ENCODE measurements at regions not wholly inside any gene's neighbourhood (a gene's known extent, or its start where the extent isn't known, plus 50 kb on each side); places are given as distances from the start of the nearest gene placed in this dataset.

- POLR2A ChIA-PET: no interaction called here
- H3K27ac ChIP-seq (ENCODE audit: low read length): no peak overlapping the region
- in situ Hi-C loops (cut with HindIII; ENCODE audit: low pct_unique_long_range_greater_than_20kb, low sequenced_read_pairs): no loop called here
Observed at GRCh38 chr18:45462179-45462578, 153.1 kb upstream of the SLC14A2 start.

GRCh38 chr18:45463451-45463850, 151.8 kb upstream of the SLC14A2 start:
- ATAC-seq: no peak
- BruUV-seq (replicated peaks): no TSS peak

More at GRCh38 chr18:45462179-45462578, 153.1 kb upstream of the SLC14A2 start:
- BruUV-seq (replicated peaks): no TSS peak
- DNase-seq (ENCODE audit: low read depth, low spot score) (no peak), ATAC-seq (no peak)
- no peak for TF ChIP-seq CTCF (IDR thresholded peaks at IDR 0.05)
- no peak for TF ChIP-seq SIN3A (IDR thresholded peaks at IDR 0.05; ENCODE audit: borderline replicate concordance, insufficient read depth, low read depth, low read length)
- TF ChIP-seq TCF7L2 (IDR thresholded peaks at IDR 0.05; ENCODE audit: low read depth, low read length): no peak
- TF ChIP-seq POLR2AphosphoS5 (IDR thresholded peaks at IDR 0.05; ENCODE audit: low read depth, low read length): no peak
- no peak for TF ChIP-seq REST (IDR thresholded peaks at IDR 0.05; ENCODE audit: insufficient read depth in 1 of 2, low read depth in 2 of 2, low read length in 1 of 2)
- CTCF ChIA-PET: no interaction called here
- intact Hi-C loops (cut with micrococcal nuclease; ENCODE audit: unreplicated experiment): no loop called here
- no peak overlapping the region for H3K4me3 ChIP-seq (ENCODE audit: low read depth in 2 of 2, low read length in 2 of 2)
- no peaks in the 10 kb centered on the region for H3K4me1 ChIP-seq (ENCODE audit: control insufficient read depth, insufficient read depth, low read length)
- H3K36me3 ChIP-seq (ENCODE audit: control insufficient read depth, insufficient read depth, low read length): no peaks in the 10 kb centered on the region
- H3K9me3 ChIP-seq (ENCODE audit: control insufficient read depth, insufficient read depth, low read depth, low read length): no peaks in the 10 kb centered on the region
- H3K27me3 ChIP-seq (ENCODE audit: control insufficient read depth, insufficient read depth, low read length): no peaks in the 10 kb centered on the region

More at GRCh38 chr18:45463451-45463850, 151.8 kb upstream of the SLC14A2 start:
- H3K27me3 ChIP-seq (ENCODE audit: control insufficient read depth, insufficient read depth, low read length): no peaks in the 10 kb centered on the region
- TF ChIP-seq TCF7L2 (IDR thresholded peaks at IDR 0.05; ENCODE audit: low read depth, low read length) (no peak), POLR2AphosphoS5 (IDR thresholded peaks at IDR 0.05; ENCODE audit: low read depth, low read length) (no peak), SIN3A (IDR thresholded peaks at IDR 0.05; ENCODE audit: borderline replicate concordance, insufficient read depth, low read depth, low read length) (no peak), REST (IDR thresholded peaks at IDR 0.05; ENCODE audit: insufficient read depth in 1 of 2, low read depth in 2 of 2, low read length in 1 of 2) (no peak), CTCF (IDR thresholded peaks at IDR 0.05) (no peak)
- H3K4me3 ChIP-seq (ENCODE audit: low read depth in 2 of 2, low read length in 2 of 2): no peak overlapping the region
- H3K36me3 ChIP-seq (ENCODE audit: control insufficient read depth, insufficient read depth, low read length): no peaks in the 10 kb centered on the region
- no peaks in the 10 kb centered on the region for H3K4me1 ChIP-seq (ENCODE audit: control insufficient read depth, insufficient read depth, low read length)
- ChIA-PET CTCF (no interaction called here), POLR2A (no interaction called here)
- H3K27ac ChIP-seq (ENCODE audit: low read length): no peak overlapping the region
- no peak for DNase-seq (ENCODE audit: low read depth, low spot score)
- intact Hi-C loops (cut with micrococcal nuclease; ENCODE audit: unreplicated experiment) (no loop called here), in situ Hi-C loops (cut with HindIII; ENCODE audit: low pct_unique_long_range_greater_than_20kb, low sequenced_read_pairs) (no loop called here)
- no peaks in the 10 kb centered on the region for H3K9me3 ChIP-seq (ENCODE audit: control insufficient read depth, insufficient read depth, low read depth, low read length)

All from Panc1 (cell line).